ENCODE measurements at regions not wholly inside any gene's neighbourhood (a gene's known extent, or its start where the extent isn't known, plus 50 kb on each side); places are given as distances from the start of the nearest gene placed in this dataset.
"Not testable (repeated sequence)": the region's sequence is repeated elsewhere in the genome, so short reads cannot be mapped to it uniquely, and the experiment has no call there.

DNA sequence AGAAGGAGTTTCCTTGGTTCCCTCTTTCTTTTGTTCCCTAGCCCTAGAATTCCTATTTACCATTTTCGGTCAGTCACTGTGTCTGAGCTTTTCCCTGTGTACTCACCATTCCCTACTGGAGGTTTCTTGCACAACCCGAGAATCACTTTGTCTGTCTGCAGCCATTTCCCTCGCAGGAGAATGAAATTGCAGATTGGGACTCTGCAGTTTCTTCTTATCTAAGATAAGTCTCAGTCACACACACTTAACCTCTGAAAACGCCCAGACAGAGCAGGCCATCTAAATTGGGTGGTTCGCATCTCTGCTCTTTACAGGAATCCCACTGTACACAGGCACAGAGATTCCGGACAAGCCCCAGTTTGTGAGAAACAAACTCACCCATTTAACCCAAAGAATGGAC, 58.6 kb upstream of the CNTNAP2 start:
- no peak for DNase-seq

DNA sequence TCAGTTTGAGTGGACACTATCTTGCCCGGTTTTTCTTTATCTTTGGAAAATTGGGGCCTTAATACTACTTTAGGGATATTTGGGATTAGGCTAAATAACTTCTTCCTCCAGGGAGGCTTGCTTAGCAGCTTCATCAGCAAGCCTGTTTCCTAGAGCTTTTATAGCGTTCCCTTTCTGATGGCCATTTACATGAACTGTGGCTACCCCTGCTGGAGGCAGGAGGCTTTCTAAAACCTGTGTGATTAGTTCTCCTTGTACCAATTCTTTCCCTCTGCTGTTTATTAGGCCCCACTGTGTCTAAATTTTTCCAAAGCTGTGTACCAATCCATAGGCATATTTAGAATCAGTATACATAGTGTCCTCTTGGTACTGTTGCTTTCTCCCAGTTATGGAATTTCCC, 61.7 kb upstream of the CNTNAP2 start:
- DNase-seq: no peak

DNA sequence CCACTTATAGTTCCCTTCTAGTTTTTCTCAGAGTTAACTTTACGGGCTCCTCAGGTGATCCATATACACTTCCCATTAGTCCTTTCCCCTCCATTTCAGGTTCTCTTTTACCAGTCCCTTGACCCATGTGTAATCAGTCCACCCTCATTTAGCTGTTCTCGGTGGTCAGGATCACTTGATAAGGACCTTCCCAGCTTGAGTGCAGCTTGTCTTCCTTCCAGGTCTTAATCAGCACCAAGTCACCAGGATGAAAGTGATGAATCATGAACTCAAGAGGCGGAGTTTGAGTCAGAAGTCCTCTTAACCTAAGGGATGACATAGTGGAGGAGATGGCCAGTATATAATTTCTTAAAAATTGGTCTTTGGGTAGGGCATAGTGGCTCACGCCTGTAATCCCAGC, 63.1 kb upstream of the CNTNAP2 start:
- no peak for DNase-seq

DNA sequence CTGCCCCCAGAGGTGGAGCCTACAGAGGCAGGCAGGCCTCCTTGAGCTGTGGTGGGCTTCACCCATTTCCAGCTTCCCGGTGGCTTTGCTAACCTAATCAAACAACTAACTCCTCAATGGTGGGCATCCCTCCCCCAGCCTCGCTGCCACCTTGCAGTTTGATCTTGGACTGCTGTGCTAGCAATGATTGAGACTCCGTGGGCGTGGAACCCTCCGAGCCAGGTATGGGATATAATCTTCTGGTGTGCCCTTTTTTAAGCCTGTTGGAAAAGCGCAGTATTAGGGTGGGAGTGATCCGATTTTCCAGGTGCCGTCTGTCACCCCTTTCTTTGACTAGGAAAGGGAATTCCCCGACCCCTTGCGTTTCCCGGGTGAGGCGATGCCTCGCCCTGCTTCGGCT, 73.3 kb upstream of the CNTNAP2 start:
- not testable (repeated sequence) for DNase-seq

DNA sequence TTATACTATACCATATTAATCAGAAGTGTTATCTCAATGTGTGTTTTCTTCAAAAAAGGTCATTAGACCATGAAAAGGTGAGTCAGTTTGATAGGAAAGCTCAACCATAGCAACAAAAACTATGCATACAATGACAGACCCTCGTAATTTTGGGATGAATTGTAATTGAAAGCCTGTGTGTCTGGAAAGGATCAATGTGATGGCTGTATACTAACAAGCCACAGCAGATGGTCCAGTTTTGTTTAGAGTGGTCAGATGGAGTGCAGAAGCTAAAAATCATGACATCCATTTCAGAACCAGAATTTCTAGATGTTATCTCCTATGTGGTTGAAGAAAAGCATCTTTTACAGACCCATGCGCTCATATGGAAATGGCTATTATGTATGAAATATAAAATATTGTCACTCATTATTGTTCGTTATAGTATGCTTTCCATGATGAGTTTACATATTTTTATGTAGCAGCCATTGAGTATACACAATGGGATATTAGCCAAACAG, 88.3 kb upstream of the CNTNAP2 start:
- no peak for DNase-seq

DNA sequence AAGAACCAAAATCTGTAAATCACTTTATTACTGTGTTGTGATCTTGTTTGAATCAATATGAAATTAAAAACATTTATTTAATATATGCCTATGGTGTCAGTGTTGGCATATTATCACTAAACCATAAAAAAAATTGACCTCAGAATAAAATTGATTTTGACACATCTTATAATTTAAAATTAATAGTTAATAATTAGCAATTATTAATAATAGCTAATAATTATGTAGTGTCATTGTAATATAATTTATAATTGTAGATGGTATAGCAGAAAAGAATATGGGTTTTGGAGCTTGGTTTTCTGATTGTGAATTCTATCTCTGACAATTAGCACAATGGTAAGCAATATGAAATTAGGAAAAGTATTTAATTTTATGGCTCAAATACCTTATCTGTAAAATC, 89.4 kb upstream of the CNTNAP2 start:
- DNase-seq: no peak

DNA sequence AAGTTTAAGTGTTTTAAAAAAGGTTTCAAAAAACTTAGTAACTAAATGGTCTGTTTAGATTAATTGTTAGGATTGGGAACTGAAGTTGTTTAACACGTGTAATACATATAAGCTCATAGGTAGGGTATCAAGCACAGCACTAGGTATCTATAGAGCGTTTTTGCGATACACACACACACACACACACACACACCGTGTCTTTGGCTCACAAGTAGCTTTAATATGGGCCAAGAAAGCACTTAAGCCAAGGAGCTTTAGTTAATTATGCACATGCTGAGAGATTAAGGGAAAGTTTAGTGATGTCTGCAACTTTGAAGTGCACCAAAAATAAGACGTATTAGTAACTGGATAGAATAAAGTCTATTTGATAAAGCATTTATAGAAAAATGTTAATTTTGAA, 93.8 kb upstream of the CNTNAP2 start:
- DNase-seq: no peak

DNA sequence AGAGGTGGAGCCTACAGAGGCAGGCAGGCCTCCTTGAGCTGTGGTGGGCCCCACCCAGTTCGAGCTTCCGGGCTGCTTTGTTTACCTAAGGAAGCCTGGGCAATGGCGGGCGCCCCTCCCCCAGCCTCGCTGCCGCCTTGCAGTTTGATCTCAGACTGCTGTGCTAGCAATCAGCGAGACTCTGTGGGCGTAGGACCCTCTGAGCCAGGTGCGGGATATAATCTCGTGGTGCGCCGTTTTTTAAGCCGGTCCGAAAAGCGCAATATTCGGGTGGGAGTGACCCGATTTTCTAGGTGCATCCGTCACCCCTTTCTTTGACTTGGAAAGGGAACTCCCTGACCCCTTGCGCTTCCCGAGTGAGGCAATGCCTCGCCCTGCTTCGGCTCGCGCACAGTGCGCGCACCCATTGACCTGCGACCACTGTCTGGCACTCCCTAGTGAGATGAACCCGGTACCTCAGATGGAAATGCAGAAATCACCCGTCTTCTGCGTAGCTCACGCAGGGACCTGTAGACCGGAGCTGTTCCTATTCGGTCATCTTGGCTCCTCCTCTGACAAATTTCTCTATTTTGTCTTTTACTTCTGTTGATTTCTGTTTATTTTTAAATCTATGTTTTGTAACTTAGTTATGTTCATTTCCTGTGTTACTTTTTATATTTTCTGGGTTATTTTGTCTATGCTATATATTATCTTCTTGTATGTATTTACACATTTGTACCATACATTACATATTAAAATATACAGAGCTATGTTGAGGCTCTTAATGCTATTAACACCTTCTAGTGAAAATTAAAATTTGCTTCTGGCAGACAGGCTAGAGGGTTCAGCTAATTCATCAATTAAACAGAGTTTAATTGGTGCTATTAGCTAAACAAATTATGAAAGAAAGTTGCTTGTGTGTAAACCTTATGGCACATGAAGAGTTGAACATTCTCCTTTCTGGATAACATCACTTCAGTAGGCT, 97.3 kb upstream of the CNTNAP2 start:
- DNase-seq: not testable (repeated sequence)

DNA sequence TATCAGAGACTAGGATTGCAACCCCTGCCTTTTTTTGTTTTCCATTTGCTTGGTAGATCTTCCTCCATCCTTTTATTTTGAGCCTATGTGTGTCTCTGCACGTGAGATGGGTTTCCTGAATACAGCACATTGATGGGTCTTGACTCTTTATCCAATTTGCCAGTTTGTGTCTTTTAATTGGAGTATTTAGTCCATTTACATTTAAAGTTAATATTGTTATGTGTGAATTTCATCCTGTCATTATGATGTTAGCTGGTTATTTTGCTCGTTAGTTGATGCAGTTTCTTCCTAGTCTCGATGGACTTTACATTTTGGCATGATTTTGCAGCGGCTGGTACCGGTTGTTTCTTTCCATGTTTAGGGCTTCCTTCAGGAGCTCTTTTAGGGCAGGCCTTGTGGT, 99.2 kb upstream of the CNTNAP2 start:
- not testable (repeated sequence) for DNase-seq

DNA sequence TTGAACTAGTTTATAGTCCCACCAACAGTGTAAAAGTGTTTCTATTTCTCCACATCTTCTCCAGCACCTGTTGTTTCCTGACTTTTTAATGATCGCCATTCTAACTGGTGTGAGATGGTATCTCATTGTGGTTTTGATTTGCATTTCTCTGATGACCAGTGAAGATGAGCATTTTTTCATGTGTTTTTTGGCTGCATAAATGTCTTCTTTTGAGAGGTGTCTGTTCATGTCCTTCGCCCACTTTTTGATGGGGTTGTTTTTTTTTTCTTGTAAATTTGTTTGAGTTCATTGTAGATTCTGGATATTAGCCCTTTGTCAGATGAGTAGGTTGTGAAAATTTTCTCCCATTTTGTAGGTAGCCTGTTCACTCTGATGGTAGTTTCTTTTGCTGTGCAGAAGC, 102.4 kb upstream of the CNTNAP2 start:
- DNase-seq: not testable (repeated sequence)

DNA sequence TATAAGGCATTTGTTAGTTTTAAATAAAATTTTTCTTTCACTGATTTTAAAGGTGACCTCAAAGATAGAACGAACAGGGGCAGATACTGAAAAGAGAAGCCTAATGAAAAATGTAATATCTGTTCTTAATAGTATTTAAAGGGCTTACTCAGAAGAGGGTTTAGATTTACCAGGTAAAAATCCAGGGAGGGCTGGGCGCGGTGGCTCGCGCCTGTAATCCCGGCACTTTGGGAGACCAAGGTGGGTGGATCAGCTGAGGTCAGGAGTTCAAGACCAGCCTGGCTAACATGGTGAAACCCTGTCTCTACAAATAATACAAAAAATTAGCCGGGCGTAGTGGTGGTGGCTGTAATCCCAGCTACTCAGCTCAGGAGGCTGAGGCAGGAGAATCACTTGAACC, 108.3 kb upstream of the CNTNAP2 start:
- no peak for DNase-seq

DNA sequence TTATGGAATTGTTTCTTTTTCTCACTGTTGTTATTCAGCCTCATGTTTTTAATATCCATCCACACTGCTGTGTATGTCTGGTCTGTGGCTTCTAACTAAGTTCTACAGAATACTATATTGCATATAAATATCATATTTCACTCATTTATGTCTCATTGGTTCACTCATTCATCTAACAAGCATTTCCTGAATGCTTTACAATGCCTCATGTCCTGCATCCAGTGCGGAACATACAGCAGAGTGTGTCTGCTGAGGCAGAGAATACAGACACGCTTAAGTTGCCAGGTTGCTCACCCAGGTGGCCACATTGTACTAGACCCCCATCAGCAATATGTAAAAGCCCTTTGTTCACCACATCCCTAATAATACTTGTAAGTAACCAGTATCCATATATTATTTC, 111.8 kb upstream of the CNTNAP2 start:
- DNase-seq: no peak

DNA sequence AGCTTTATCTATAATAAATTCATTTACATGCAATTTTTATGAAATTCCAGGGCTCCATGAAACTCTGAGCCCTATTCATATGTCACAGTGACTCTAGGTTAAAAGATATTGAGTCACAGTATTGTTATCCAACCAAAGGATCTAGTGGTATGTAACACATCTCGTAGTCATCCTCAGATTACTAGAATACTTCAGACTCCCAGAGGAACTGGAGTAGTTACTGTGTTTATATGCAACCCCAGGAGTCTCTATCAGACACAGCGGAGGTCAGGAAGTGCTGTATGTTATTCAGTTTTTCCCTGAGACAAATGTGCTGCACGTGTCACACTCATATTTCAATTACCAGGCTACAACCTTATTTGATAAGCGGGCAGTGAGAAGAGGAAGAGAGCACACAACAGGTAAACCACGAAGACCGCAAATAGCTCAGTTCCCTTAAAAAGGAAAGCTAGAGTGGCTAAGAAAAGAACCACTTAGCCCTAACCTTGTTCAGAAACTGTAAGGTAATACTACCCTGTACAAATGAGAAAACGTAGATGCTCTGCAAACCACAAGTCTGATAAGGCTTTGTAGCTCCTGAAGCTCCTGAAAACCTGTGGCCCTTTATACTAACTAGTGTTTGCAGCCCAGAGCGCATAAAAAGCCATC, 114.0 kb upstream of the CNTNAP2 start:
- no peak for DNase-seq

DNA sequence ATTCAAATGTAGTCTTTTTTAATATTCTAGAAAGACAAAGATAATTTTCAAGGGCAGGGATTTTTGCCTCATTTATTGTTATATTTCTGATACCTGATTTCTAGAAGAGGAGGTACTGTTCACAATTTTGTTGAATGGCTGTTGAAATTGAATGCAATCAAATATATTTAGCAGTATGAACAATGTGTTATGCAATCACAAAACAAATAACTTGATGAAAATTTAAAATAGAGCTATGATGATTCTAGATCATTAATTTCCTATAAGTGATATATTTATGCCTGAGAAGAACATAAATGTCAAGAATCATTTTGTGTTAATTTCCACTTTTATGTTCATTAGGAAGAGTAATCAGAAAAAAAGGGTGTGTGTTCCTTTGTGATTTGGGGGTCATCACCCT, 114.6 kb upstream of the CNTNAP2 start:
- DNase-seq: no peak

DNA sequence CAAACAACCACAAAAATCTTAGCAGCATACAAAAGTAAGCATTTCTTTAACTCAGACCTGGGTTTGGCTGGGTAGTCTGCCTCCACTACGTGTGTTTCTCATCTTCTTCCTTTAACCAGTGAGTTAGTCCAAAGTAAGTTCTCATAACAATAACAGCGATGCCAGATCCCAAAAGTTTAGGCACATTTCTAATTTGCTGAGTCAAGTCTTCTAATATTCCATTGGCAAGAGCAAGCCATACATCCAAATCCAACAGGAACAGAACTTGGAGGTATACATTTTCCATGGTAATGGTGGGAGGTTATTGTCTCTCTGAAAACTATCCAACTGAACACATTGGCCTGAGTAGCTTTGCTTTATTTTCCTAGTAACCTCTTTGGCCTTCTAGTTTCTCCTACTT, 115.7 kb upstream of the CNTNAP2 start:
- no peak for DNase-seq

DNA sequence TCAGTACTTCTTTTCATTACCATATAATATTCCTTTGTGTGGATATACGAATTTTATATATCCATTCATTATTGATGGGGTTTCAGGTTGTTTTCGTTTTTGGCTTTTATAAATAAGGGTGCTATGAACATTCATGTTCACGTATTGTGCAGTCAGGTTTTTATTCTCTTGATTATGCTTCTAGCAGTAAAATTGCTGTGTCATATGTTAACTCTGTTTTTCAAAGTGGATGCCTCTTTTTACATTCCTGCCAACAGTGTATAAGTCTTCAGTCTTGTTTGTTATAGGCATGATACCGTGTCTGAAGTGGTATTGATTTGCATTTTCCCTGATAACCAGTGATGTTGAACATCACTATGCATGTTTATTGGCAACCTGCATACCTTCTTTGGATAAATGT, 127.1 kb upstream of the CNTNAP2 start:
- no peak for DNase-seq

DNA sequence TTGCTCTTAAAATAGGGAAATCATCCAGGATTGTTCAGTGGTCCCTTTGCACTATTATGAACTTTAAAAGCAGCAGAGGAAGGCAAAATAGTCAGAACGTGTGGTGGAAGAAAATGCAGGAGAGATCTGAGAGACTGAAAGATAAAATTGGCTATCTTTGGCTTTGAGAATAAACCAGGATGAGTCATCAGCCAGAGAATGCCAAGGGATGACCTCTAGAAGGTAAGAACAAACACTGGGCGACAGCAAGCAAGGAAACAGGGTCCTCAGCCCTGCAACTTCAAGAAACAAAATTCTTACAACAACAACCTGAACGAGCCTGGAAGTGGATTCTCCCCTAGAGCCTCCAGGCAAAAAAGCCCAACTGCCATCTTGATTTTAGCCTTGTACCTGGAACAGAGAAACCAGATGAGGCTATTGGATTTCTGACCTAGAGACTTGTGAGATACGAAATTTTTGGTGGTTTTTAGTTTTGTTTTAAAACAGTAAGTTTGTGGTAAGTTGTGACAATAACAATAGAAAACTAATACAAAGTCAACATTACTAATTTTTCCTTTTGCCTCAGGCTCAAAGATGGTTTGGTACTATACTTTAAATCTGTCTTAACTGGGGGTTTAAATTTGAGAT, 130.2 kb upstream of the CNTNAP2 start:
- DNase-seq: no peak

DNA sequence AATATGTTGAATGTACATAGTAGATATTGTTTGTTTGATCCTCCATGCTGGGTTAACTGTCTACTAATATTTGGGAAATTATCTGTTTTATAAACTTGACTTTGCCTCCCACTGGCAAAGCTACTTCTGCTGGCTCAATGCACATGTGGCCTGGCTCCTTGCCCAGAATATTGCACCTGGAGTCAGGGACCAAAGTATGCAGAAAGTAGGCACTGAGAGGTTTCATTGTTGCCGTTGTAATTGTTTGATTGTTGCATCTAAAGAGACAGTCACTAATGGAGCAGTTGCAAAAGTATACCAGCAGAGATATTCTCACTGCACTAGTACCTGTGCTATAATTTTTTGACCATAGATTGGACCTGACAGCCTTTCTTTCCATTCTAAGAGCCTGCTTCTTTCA, 137.8 kb upstream of the CNTNAP2 start:
- no peak for DNase-seq

DNA sequence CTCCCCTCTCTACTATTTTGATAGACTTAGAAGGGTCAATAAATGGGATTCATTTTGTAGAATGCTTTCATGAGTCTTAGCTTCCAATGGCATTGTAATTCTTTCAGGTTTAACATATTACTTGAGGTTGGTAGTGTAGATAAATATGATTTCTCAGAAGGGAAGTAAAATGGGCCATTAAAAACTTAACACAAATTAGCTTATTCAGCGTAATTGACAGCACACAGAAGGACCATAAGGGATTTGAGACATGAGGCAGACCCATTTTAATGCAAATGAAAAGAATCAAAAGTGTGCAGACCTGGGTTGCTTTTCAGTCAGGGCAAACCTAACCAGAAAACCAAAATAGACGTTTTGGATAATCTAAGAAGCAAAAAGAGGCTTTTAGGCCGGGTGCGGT, 156.6 kb upstream of the CNTNAP2 start:
- DNase-seq: no peak

DNA sequence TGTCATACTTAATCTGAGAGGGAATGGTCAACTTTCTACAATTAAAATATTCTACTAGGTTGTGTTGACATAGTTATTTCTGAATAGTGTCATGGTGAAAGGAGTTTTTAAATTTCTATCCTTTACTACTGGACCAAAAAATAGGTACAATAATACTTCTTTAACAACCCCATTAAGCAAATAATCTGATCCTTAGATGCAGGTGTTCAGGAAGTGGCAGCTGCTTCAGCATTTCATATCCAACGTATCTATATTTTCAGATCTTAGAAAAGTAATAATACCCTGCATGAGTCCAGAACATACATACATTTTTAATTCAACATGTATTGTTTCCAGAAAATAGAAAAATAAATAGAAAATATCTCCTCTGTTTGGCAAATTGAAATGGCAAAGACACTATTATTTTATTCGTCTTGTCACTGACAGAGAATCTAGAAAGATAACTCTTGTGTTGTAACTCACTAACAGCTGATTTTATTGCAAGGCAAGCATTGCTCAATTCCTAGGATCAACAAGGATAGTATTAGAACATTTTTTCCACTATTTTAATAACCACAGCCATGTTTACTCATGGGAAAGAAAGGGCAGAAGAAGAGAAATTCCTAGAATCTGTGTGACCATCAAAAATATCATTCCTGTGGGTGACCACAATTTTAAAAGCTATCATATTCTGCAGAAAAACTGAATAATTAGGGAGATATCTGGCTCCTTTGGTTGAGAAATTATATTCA, 159.3 kb upstream of the CNTNAP2 start:
- no peak for DNase-seq

DNA sequence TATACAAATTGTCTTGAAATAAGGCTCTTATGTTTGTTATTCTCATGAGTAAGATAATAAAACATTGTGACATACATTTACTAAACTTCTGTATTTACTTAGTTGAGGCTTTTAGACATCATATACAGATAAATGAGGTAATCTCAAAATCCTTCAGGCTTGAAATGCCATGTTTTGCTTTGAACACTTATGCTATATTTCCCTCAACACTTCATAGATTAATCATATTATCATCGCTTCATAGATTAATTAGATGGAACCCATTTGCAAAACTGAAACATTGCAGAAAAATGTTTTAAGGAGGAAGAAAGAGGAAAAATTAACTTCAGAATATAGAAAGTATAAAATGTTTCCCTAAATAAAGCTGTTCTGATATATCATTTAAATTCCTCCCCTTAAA, 165.0 kb upstream of the CNTNAP2 start:
- DNase-seq: no peak

DNA sequence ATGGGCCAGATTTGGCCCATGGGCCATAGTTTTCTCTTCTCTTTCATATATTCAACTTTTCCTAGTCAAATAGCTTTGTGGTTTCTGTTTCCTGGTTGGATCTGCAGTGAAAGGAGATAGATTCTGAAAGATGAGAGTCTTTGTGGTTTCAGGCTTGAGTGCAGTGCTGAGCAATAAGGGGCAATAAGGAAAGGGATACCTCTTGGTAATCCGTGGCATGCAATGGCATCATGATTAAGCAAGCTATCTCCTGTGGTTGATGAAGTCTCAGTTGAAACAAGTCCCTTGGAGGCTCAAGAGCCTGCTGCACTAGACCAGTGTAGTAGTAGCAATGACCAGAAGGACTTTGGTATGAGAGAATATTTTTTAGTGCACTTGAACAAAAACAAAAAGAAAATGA, 187.7 kb upstream of the CNTNAP2 start:
- no peak for DNase-seq

DNA sequence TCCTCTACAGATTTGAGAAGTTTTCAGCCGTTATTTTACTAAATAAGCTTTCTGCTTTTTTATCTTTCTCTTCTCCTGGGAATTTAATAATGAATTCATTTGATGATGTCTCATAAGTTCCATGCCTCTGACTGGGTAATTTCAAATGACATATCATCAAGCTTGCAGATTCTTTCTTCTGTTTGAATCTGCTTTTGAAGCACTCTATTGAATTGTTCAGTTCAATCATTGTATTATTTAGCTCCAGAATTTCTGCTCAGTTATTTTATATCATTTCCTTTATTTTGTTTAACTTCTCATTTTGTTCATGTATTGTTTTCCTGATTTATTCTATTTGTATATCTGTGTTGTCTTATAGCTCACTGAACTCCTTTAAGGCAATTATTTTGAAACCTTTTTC, 196.9 kb upstream of the CNTNAP2 start:
- no peak for DNase-seq
